ENCODE measurements at regions not wholly inside any gene's neighbourhood (a gene's known extent, or its start where the extent isn't known, plus 50 kb on each side); places are given as distances from the start of the nearest gene placed in this dataset.
"Not testable (repeated sequence)": the region's sequence is repeated elsewhere in the genome, so short reads cannot be mapped to it uniquely, and the experiment has no call there.

- DNase-seq (ENCODE audit: low read depth), result no peak
These were observed 346.3 kb downstream of the QKI start for GRCh38 chr6:163760860-163761259.

GRCh38 chr6:163759542-163759941, 345.0 kb downstream of the QKI start:
- DNase-seq (ENCODE audit: low read depth), result no peak

- DNase-seq (ENCODE audit: low read depth), result no peak
These were observed 343.0 kb downstream of the QKI start for GRCh38 chr6:163757520-163757919.

GRCh38 chr6:163756079-163756478, 341.6 kb downstream of the QKI start:
- no peak for DNase-seq (ENCODE audit: low read depth)

GRCh38 chr6:163754866-163755265, 340.3 kb downstream of the QKI start:
- DNase-seq (ENCODE audit: low read depth), result no peak

GRCh38 chr6:163753430-163753829, 338.9 kb downstream of the QKI start:
- no peak for DNase-seq (ENCODE audit: low read depth)

- no peak for DNase-seq (ENCODE audit: low read depth)
These were observed 337.9 kb downstream of the QKI start for GRCh38 chr6:163752446-163752845.

GRCh38 chr6:163751032-163751525, 336.6 kb downstream of the QKI start:
- no peak for DNase-seq (ENCODE audit: low read depth)

- DNase-seq (ENCODE audit: low read depth), result no peak
These were observed 336.0 kb downstream of the QKI start for GRCh38 chr6:163750431-163751031.

GRCh38 chr6:163748886-163749285, 334.4 kb downstream of the QKI start:
- no peak for DNase-seq (ENCODE audit: low read depth)

GRCh38 chr6:163748036-163748435, 333.5 kb downstream of the QKI start:
- DNase-seq (ENCODE audit: low read depth), result no peak

GRCh38 chr6:163747058-163747457, 332.5 kb downstream of the QKI start:
- not testable (repeated sequence) for DNase-seq (ENCODE audit: low read depth)

GRCh38 chr6:163745536-163746400, 331.2 kb downstream of the QKI start:
- no peak for DNase-seq (ENCODE audit: low read depth)

GRCh38 chr6:163744256-163744925, 329.9 kb downstream of the QKI start:
- no peak for DNase-seq (ENCODE audit: low read depth)

- no peak for DNase-seq (ENCODE audit: low read depth)
These were observed 329.3 kb downstream of the QKI start for GRCh38 chr6:163743796-163744195.

GRCh38 chr6:163741743-163742363, 327.3 kb downstream of the QKI start:
- no peak for DNase-seq (ENCODE audit: low read depth)

- no peak for DNase-seq (ENCODE audit: low read depth)
These were observed 326.8 kb downstream of the QKI start for GRCh38 chr6:163741342-163741741.

- DNase-seq (ENCODE audit: low read depth), result no peak
These were observed 325.4 kb downstream of the QKI start for GRCh38 chr6:163739966-163740365.

- DNase-seq (ENCODE audit: low read depth), result no peak
These were observed 324.8 kb downstream of the QKI start for GRCh38 chr6:163739408-163739725.

- DNase-seq (ENCODE audit: low read depth), result no peak
These were observed 324.3 kb downstream of the QKI start for GRCh38 chr6:163738725-163739407.

- no peak for DNase-seq (ENCODE audit: low read depth)
These were observed 323.8 kb downstream of the QKI start for GRCh38 chr6:163738304-163738703.

- DNase-seq (ENCODE audit: low read depth), result no peak
These were observed 320.6 kb downstream of the QKI start for GRCh38 chr6:163735076-163735475.

All from activated T-helper 1 cell treated with Interleukin-2 at 50 U/mL for 16 hours (primary cell).